Endometrium (tissue), 2 donors: ENCODE measurements at regions not wholly inside any gene's neighbourhood (a gene's known extent, or its start where the extent isn't known, plus 50 kb on each side); places are given as distances from the start of the nearest gene placed in this dataset.

Experiments used
- FAIRE-seq: peaks from 2 replicates; lab custom pipeline; 2012; peaks lifted over from hg19 to GRCh38; lab: Jason Lieb, UNC
- donor health status: control.
- donor health status: control.

GRCh38 chr13:87982400-87982799 lies 311.2 kb downstream of the SLITRK5 start:
- no peak for FAIRE-seq

GRCh38 chr13:87986639-87987250 lies 315.6 kb downstream of the SLITRK5 start:
- FAIRE-seq: no peak

GRCh38 chr13:87998081-87998480 lies 326.9 kb downstream of the SLITRK5 start:
- no peak for FAIRE-seq

- FAIRE-seq: no peak
These were observed 328.1 kb downstream of the SLITRK5 start for GRCh38 chr13:87999240-87999700.

GRCh38 chr13:87999788-88000187 lies 328.6 kb downstream of the SLITRK5 start:
- FAIRE-seq: no peak

GRCh38 chr13:88000239-88000638 lies 329.1 kb downstream of the SLITRK5 start:
- no peak for FAIRE-seq

GRCh38 chr13:88000787-88001186 lies 329.6 kb downstream of the SLITRK5 start:
- no peak for FAIRE-seq

- no peak for FAIRE-seq
These were observed 334.0 kb downstream of the SLITRK5 start for GRCh38 chr13:88005188-88005587.

GRCh38 chr13:88014527-88014926 lies 343.4 kb downstream of the SLITRK5 start:
- no peak for FAIRE-seq

GRCh38 chr13:88022431-88023208 lies 351.4 kb downstream of the SLITRK5 start:
- no peak for FAIRE-seq

- FAIRE-seq: no peak
These were observed 355.1 kb downstream of the SLITRK5 start for GRCh38 chr13:88026241-88026640.

- FAIRE-seq: no peak
These were observed 360.9 kb downstream of the SLITRK5 start for GRCh38 chr13:88031980-88032559.

- FAIRE-seq: peak; percentile 41
These were observed 365.0 kb downstream of the SLITRK5 start for GRCh38 chr13:88036205-88036604.

GRCh38 chr13:88042489-88042888 lies 371.3 kb downstream of the SLITRK5 start:
- FAIRE-seq: no peak

GRCh38 chr13:88051746-88052482 lies 380.7 kb downstream of the SLITRK5 start:
- FAIRE-seq: no peak

GRCh38 chr13:88063741-88064140 lies 392.6 kb downstream of the SLITRK5 start:
- FAIRE-seq: no peak

- FAIRE-seq: no peak
These were observed 395.7 kb downstream of the SLITRK5 start for GRCh38 chr13:88066847-88067246.

- FAIRE-seq: no peak
These were observed 397.1 kb downstream of the SLITRK5 start for GRCh38 chr13:88068316-88068715.

GRCh38 chr13:88068975-88069374 lies 397.8 kb downstream of the SLITRK5 start:
- FAIRE-seq: no peak

GRCh38 chr13:88071371-88071770 lies 400.2 kb downstream of the SLITRK5 start:
- no peak for FAIRE-seq

GRCh38 chr13:88074794-88075510 lies 403.8 kb downstream of the SLITRK5 start:
- FAIRE-seq: no peak

- FAIRE-seq: no peak
These were observed 413.9 kb downstream of the SLITRK5 start for GRCh38 chr13:88085036-88085435.
